RWPE1 (cell line): ENCODE measurements at regions not wholly inside any gene's neighbourhood (a gene's known extent, or its start where the extent isn't known, plus 50 kb on each side); places are given as distances from the start of the nearest gene placed in this dataset.
"Not testable (repeated sequence)": the region's sequence is repeated elsewhere in the genome, so short reads cannot be mapped to it uniquely, and the experiment has no call there.

ENCODE experiments used
- CTCF ChIA-PET: fragments of 350-600 bp; sonication (Branson Sonifier 250); formaldehyde crosslinking; extraction: SDS; loops from one replicate; lab custom pipeline; 2021; lab: Yijun Ruan, JAX
- POLR2A ChIA-PET: fragments of 400-600 bp; formaldehyde crosslinking; extraction: SDS; loops from one replicate; lab custom pipeline; 2020; ENCODE audit warnings: antibody characterized with exemption; ENCODE audit not compliant: low non-redundant PET; lab: Yijun Ruan, JAX
- DNase-seq: peaks from one replicate; pipeline ENCODE4 v3.0.0; 2012; ENCODE audit warnings: low spot score
- H3K27ac ChIP-seq: fragments of 450-650 bp; 2 replicates; pipeline ENCODE4 v1.5.1; 2017
- CTCF ChIP-seq: fragments of 450-650 bp; conservative IDR thresholded peaks from 2 replicates; pipeline ENCODE4 v1.5.1; 2017; ENCODE audit warnings: low read depth, mild to moderate bottlenecking

GRCh38 chr2:171266102-171266501 lies 105.4 kb upstream of the TLK1 start:
- POLR2A ChIA-PET, result no interaction called here
- no peak for TF ChIP-seq CTCF

GRCh38 chr2:171261529-171261928 lies 100.8 kb upstream of the TLK1 start:
- POLR2A ChIA-PET, H3K27ac ChIP-seq, DNase-seq: not testable (repeated sequence)
- CTCF ChIA-PET, result interaction anchor here (1.0 kb wide), 1 partner anchor 146 kb away, joined by 3 read pairs; no protein-coding TSS in a partner anchor

More at GRCh38 chr2:171266102-171266501, 105.4 kb upstream of the TLK1 start:
- no peak for DNase-seq
- CTCF ChIA-PET, result no interaction called here
- no peak overlapping the region for H3K27ac ChIP-seq

- POLR2A ChIA-PET, result no interaction called here
- DNase-seq, result no peak
- H3K27ac ChIP-seq, result no peak overlapping the region
- CTCF ChIA-PET, result interaction anchor here (1.0 kb wide), 1 partner anchor 146 kb away, joined by 3 read pairs; no protein-coding TSS in a partner anchor
- no peak for TF ChIP-seq CTCF
These were observed 100.1 kb upstream of the TLK1 start for GRCh38 chr2:171260471-171261424.

GRCh38 chr2:171254666-171255065 lies 94.0 kb upstream of the TLK1 start:
- no peak for TF ChIP-seq CTCF
- no peak for DNase-seq
- ChIA-PET CTCF (no interaction called here), POLR2A (no interaction called here)
- no peak overlapping the region for H3K27ac ChIP-seq

- CTCF ChIA-PET, result no interaction called here
- H3K27ac ChIP-seq, result no peak overlapping the region
- TF ChIP-seq CTCF, result no peak
- POLR2A ChIA-PET, result interaction anchor here (0.5 kb wide), 1 partner anchor 176 kb away, joined by 3 read pairs; no protein-coding TSS in a partner anchor
- DNase-seq, result no peak
These were observed 93.4 kb upstream of the TLK1 start for GRCh38 chr2:171253900-171254650.

GRCh38 chr2:171253279-171253678 lies 92.6 kb upstream of the TLK1 start:
- CTCF ChIA-PET, result interaction anchor here (1.1 kb wide), 1 partner anchor 9 kb away, joined by 4 read pairs; no protein-coding TSS in a partner anchor

More at GRCh38 chr2:171253279-171253678, 92.6 kb upstream of the TLK1 start:
- DNase-seq, result no peak
- POLR2A ChIA-PET, result interaction anchor here (0.5 kb wide), 1 partner anchor 177 kb away, joined by 3 read pairs; no protein-coding TSS in a partner anchor
- TF ChIP-seq CTCF, result no peak
- no peak overlapping the region for H3K27ac ChIP-seq
